Astrocyte of the spinal cord (primary cell): ENCODE measurements at regions not wholly inside any gene's neighbourhood (a gene's known extent, or its start where the extent isn't known, plus 50 kb on each side); places are given as distances from the start of the nearest gene placed in this dataset.
A peak's percentile ranks its signal among the peaks of the same experiment; 100 is the strongest.

Experiments used
- DNase-seq: peaks from one replicate; pipeline ENCODE4 v3.0.0; 2011; ENCODE audit warnings: low read depth, low spot score
- H3K4me3 ChIP-seq: 2 replicates; pipeline ENCODE4 v1.5.1; 2011; ENCODE audit warnings: low read depth, mild to moderate bottlenecking, low read length, moderate library complexity
- CTCF ChIP-seq: IDR thresholded peaks from 2 replicates; pipeline ENCODE4 v1.5.1; 2012; ENCODE audit warnings: low read depth, mild to moderate bottlenecking, low read length, inconsistent platforms
- in situ Hi-C: cut with HindIII; loops from 2 replicates; pipeline ENCODE4 v1.10.0; 2017; ENCODE audit warnings: low sequenced_read_pairs

- in situ Hi-C loops: no loop called here
- H3K4me3 ChIP-seq: no peak overlapping the region
- no peak for TF ChIP-seq CTCF
- no peak for DNase-seq
Observed at GRCh38 chr13:81988567-81988966, 1647.6 kb upstream of the SPRY2 start.

GRCh38 chr13:81987677-81988357 lies 1646.9 kb upstream of the SPRY2 start:
- no peak for DNase-seq
- in situ Hi-C loops: no loop called here

GRCh38 chr13:81987159-81987558 lies 1646.2 kb upstream of the SPRY2 start:
- DNase-seq: no peak
- in situ Hi-C loops: no loop called here
- H3K4me3 ChIP-seq: no peak overlapping the region
- TF ChIP-seq CTCF: no peak

More at GRCh38 chr13:81987677-81988357, 1646.9 kb upstream of the SPRY2 start:
- no peak overlapping the region for H3K4me3 ChIP-seq
- no peak for TF ChIP-seq CTCF

- TF ChIP-seq CTCF: no peak
- H3K4me3 ChIP-seq: no peak overlapping the region
- DNase-seq: no peak
- in situ Hi-C loops: no loop called here
Observed at GRCh38 chr13:81986308-81986707, 1645.4 kb upstream of the SPRY2 start.

GRCh38 chr13:81957121-81957520 lies 1616.2 kb upstream of the SPRY2 start:
- H3K4me3 ChIP-seq: no peak overlapping the region
- DNase-seq: no peak
- no peak for TF ChIP-seq CTCF
- in situ Hi-C loops: no loop called here

- peak; percentile 26 for DNase-seq
- in situ Hi-C loops: no loop called here
- H3K4me3 ChIP-seq: no peak overlapping the region
- TF ChIP-seq CTCF: peak; percentile 69
Observed at GRCh38 chr13:81929988-81930387, 1589.1 kb upstream of the SPRY2 start.

GRCh38 chr13:81927347-81927746 lies 1586.4 kb upstream of the SPRY2 start:
- H3K4me3 ChIP-seq: no peak overlapping the region
- TF ChIP-seq CTCF: peak; percentile 7
- DNase-seq: no peak
- in situ Hi-C loops: no loop called here
